A549 (cell line): ENCODE measurements at regions not wholly inside any gene's neighbourhood (a gene's known extent, or its start where the extent isn't known, plus 50 kb on each side); places are given as distances from the start of the nearest gene placed in this dataset.

ENCODE experiments used
- ATAC-seq, 2 experiments: fragments of 200-7000 bp in 1 of 2; fragments of >200 bp in 1 of 2; cut with Nextera tagmentation in 1 of 2; cut with Tn5 transposase in 1 of 2; 3 replicates each; pipeline versions ENCODE4 v1.8.0 to v1.9.1; 2018 to 2020; ENCODE audit warnings: mild to moderate bottlenecking in 1 of 2, moderate library complexity in 1 of 2
- CTCF ChIA-PET: fragments of 300-600 bp; sonication (Branson Sonifier 250); formaldehyde crosslinking; extraction: SDS; loops from one replicate; lab custom pipeline; 2021; ENCODE audit warnings: antibody characterized with exemption, inconsistent platforms; lab: Yijun Ruan, JAX
- POLR2A ChIA-PET: fragments of 350-600 bp; formaldehyde crosslinking; extraction: SDS; loops from one replicate; lab custom pipeline; 2021; ENCODE audit warnings: antibody characterized with exemption, inconsistent platforms; lab: Yijun Ruan, JAX
- DNase-seq, 2 experiments: peaks; one replicate each; pipeline versions ENCODE4 v3.0.0 to v3.0.0-alpha.2; 2011 to 2016; ENCODE audit warnings: low read depth in 1 of 2, low spot score in 1 of 2
- FAIRE-seq: peaks from 2 replicates; lab custom pipeline; 2011; peaks lifted over from hg19 to GRCh38; lab: Jason Lieb, UNC
- H3K27ac ChIP-seq, 2 experiments: fragments of >200 bp; sonication (Bioruptor Twin); formaldehyde crosslinking; 3 replicates each; pipeline ENCODE4 v1.5.1; 2016 to 2017
- H3K4me1 ChIP-seq: fragments of >200 bp; sonication (Bioruptor Twin); formaldehyde crosslinking; 3 replicates; pipeline ENCODE4 v1.6.1; 2016
- H3K4me2 ChIP-seq: fragments of >200 bp; sonication (Bioruptor Twin); formaldehyde crosslinking; 3 replicates; pipeline ENCODE4 v1.6.1; 2016
- H3K4me3 ChIP-seq: fragments of >200 bp; sonication (Bioruptor Twin); formaldehyde crosslinking; 3 replicates; pipeline ENCODE4 v1.5.1; 2016
- H3K9me3 ChIP-seq: fragments of >200 bp; sonication (Bioruptor Twin); formaldehyde crosslinking; 3 replicates; pipeline ENCODE4 v1.6.1; 2016
- BHLHE40 ChIP-seq: IDR thresholded peaks from 2 replicates; pipeline ENCODE4 v1.6.1; 2012; ENCODE audit warnings: low read depth, low read length, inconsistent platforms
- CBX2 ChIP-seq: fragments of 200-600 bp; sonication (generic); IDR thresholded peaks from 2 replicates; pipeline ENCODE4 v1.6.1; 2016; ENCODE audit warnings: low read depth, mild to moderate bottlenecking, borderline replicate concordance
- CTCF ChIP-seq: fragments of >200 bp; sonication (Bioruptor Twin); formaldehyde crosslinking; IDR thresholded peaks from 3 replicates; pipeline ENCODE4 v1.5.1; 2016
- EP300 ChIP-seq, 2 experiments: fragments of >200 bp; sonication (Bioruptor Twin); formaldehyde crosslinking; IDR thresholded peaks; 2 replicates in 1 of 2; 3 replicates in 1 of 2; pipeline ENCODE4 v1.6.1; 2016 to 2017
- HEYL ChIP-seq: fragments of 250-450 bp; sonication (Bioruptor Pico); IDR thresholded peaks from 2 replicates; pipeline ENCODE4 v1.8.0; 2021; ENCODE audit warnings: mild to moderate bottlenecking, moderate library complexity
- HOXB13 ChIP-seq: fragments of 250-450 bp; sonication (Bioruptor Pico); IDR thresholded peaks from 2 replicates; pipeline ENCODE4 v1.5.0; 2020; ENCODE audit warnings: low read depth, mild to moderate bottlenecking, moderate library complexity
- JUN ChIP-seq, 2 experiments: fragments of >200 bp; sonication (Bioruptor Twin); formaldehyde crosslinking; IDR thresholded peaks; 2 replicates in 1 of 2; 3 replicates in 1 of 2; pipeline ENCODE4 v1.6.1; 2016 to 2017
- KDM5A ChIP-seq: fragments of 200-600 bp; sonication (generic); IDR thresholded peaks from 2 replicates; pipeline ENCODE4 v1.6.1; 2016; ENCODE audit warnings: antibody characterized with exemption, mild to moderate bottlenecking
- NPAS2 ChIP-seq: fragments of 250-450 bp; sonication (Bioruptor Pico); IDR thresholded peaks from 2 replicates; pipeline ENCODE4 v1.8.0; 2022; ENCODE audit warnings: mild to moderate bottlenecking, moderate library complexity, borderline replicate concordance
- NR3C1 ChIP-seq: fragments of >200 bp; sonication (Bioruptor Twin); formaldehyde crosslinking; IDR thresholded peaks from 3 replicates; pipeline ENCODE4 v1.6.1; 2017
- POLR2A ChIP-seq: IDR thresholded peaks from 2 replicates; pipeline ENCODE4 v1.6.1; 2012; ENCODE audit warnings: mild to moderate bottlenecking, low read length
- POLR2AphosphoS2 ChIP-seq: conservative IDR thresholded peaks from 2 replicates; pipeline ENCODE4 v1.6.1; 2012; ENCODE audit warnings: low read length, improper control_type of control experiment, inconsistent platforms
- RFX5 ChIP-seq: fragments of 450-650 bp; IDR thresholded peaks from 2 replicates; pipeline ENCODE4 v1.7.1; 2014; ENCODE audit warnings: antibody characterized with exemption, mild to moderate bottlenecking, moderate library complexity
- RNF2 ChIP-seq: fragments of 200-600 bp; sonication (generic); IDR thresholded peaks from 2 replicates; pipeline ENCODE4 v1.6.1; 2016; ENCODE audit warnings: low read depth, mild to moderate bottlenecking, antibody characterized with exemption, moderate library complexity, borderline replicate concordance
- SMC3 ChIP-seq: fragments of >200 bp; sonication (Bioruptor Twin); formaldehyde crosslinking; IDR thresholded peaks from 3 replicates; pipeline ENCODE4 v1.6.1; 2018; ENCODE audit warnings: inconsistent platforms
- SREBF2 ChIP-seq: fragments of 450-650 bp; IDR thresholded peaks from 2 replicates; pipeline ENCODE4 v1.6.1; 2014; ENCODE audit warnings: mild to moderate bottlenecking, moderate library complexity
- TP53 ChIP-seq: fragments of 250-450 bp; sonication (Bioruptor Pico); IDR thresholded peaks from 2 replicates; pipeline ENCODE4 v1.5.0; 2021; ENCODE audit warnings: mild to moderate bottlenecking, moderate library complexity
- ZC3H11A ChIP-seq: fragments of 450-650 bp; IDR thresholded peaks from 2 replicates; pipeline ENCODE4 v1.6.1; 2014; ENCODE audit warnings: antibody characterized with exemption, mild to moderate bottlenecking
- ZFP36 ChIP-seq: fragments of 450-650 bp; IDR thresholded peaks from 2 replicates; pipeline ENCODE4 v1.6.1; 2014; ENCODE audit warnings: borderline replicate concordance; ENCODE audit not compliant: partially characterized antibody
- ZNF302 ChIP-seq: fragments of 250-450 bp; sonication (Bioruptor Pico); IDR thresholded peaks from 2 replicates; pipeline ENCODE4 v1.9.0; 2021; ENCODE audit warnings: inconsistent platforms, mild to moderate bottlenecking, moderate library complexity
- WGBS: methylation state at CpG from one replicate; pipeline ENCODE4 v1.1.6; 2017; ENCODE audit errors: missing lambda C conversion rate; 5-methylcytosine and 5-hydroxymethylcytosine counted together
- TF ChIP-seq, protein P1 (sequence below): IDR thresholded peaks from 2 replicates; pipeline ENCODE4 v1.6.1; 2012
- TF ChIP-seq, protein P2 (sequence below): fragments of 200-600 bp; sonication (generic); IDR thresholded peaks from 2 replicates; pipeline ENCODE4 v1.6.1; 2016; ENCODE audit warnings: antibody characterized with exemption, mild to moderate bottlenecking, moderate library complexity
- TF ChIP-seq, protein P3 (sequence below): fragments of 150-350 bp; IDR thresholded peaks from 2 replicates; pipeline ENCODE4 v1.6.1; 2014; ENCODE audit warnings: low read depth, mild to moderate bottlenecking, low read length
- TF ChIP-seq, protein P4 (sequence below): fragments of >200 bp; sonication (Bioruptor Twin); formaldehyde crosslinking; IDR thresholded peaks from 2 replicates; pipeline ENCODE4 v1.6.1; 2016

- Histone ChIP-seq H3K9me3 (no peaks in the 10 kb centered on the region), H3K4me2 (no peak overlapping the region), H3K4me3 (no peak overlapping the region), H3K4me1 (no peaks in the 10 kb centered on the region), H3K27ac (no peak overlapping the region)
- TF ChIP-seq HEYL (CRISPR knock-in tag) (no peak), NPAS2 (CRISPR knock-in tag) (no peak), TP53 (CRISPR knock-in tag) (no peak), EP300 (IDR thresholded peaks at IDR 0.05) (no peak), CTCF (no peak), NR3C1 (no peak), HOXB13 (no peak), CBX2 (no peak), RFX5 (no peak), ZFP36 (no peak), SREBF2 (no peak), ZC3H11A (no peak), ZNF302 (CRISPR knock-in tag) (no peak), POLR2A (no peak), POLR2AphosphoS2 (no peak), KDM5A (no peak)
- TF ChIP-seq, protein P1, sequence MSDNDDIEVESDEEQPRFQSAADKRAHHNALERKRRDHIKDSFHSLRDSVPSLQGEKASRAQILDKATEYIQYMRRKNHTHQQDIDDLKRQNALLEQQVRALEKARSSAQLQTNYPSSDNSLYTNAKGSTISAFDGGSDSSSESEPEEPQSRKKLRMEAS: no peak
- TF ChIP-seq, protein P2, sequence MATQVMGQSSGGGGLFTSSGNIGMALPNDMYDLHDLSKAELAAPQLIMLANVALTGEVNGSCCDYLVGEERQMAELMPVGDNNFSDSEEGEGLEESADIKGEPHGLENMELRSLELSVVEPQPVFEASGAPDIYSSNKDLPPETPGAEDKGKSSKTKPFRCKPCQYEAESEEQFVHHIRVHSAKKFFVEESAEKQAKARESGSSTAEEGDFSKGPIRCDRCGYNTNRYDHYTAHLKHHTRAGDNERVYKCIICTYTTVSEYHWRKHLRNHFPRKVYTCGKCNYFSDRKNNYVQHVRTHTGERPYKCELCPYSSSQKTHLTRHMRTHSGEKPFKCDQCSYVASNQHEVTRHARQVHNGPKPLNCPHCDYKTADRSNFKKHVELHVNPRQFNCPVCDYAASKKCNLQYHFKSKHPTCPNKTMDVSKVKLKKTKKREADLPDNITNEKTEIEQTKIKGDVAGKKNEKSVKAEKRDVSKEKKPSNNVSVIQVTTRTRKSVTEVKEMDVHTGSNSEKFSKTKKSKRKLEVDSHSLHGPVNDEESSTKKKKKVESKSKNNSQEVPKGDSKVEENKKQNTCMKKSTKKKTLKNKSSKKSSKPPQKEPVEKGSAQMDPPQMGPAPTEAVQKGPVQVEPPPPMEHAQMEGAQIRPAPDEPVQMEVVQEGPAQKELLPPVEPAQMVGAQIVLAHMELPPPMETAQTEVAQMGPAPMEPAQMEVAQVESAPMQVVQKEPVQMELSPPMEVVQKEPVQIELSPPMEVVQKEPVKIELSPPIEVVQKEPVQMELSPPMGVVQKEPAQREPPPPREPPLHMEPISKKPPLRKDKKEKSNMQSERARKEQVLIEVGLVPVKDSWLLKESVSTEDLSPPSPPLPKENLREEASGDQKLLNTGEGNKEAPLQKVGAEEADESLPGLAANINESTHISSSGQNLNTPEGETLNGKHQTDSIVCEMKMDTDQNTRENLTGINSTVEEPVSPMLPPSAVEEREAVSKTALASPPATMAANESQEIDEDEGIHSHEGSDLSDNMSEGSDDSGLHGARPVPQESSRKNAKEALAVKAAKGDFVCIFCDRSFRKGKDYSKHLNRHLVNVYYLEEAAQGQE: no peak
- POLR2A ChIA-PET: no interaction called here
- 1% methylated on average over 3 of the region's 4 CpGs for WGBS
- no peak for DNase-seq
- CTCF ChIA-PET: no interaction called here
- no peak for FAIRE-seq
- ATAC-seq: no peak
Measured at GRCh38 chrX:39214387-39215126, 413.3 kb downstream of the MID1IP1 start.

DNA sequence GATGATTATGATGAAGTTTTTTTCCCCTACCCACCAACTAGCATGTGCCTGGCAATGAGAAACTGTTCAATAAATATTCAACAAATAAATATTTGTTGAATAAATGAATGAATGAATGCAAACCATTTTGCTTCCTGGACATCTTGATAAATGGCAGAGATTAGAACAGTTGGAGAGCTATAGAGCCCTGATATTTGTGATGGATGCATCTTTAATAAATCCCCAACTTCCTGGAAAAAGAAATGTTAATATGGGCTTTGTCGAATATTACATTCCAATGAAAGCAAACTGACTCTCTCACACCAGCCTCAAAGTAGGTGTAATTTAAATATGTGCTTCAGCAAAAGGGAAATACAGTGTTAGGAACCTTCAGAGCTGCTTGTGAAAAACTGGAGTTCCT, 419.7 kb downstream of the MID1IP1 start:
- TF ChIP-seq JUN (IDR thresholded peaks at IDR 0.05) (no peak), SMC3 (no peak), RNF2 (no peak), TP53 (CRISPR knock-in tag) (no peak), BHLHE40 (no peak), ZC3H11A (no peak)
- TF ChIP-seq, protein P3, sequence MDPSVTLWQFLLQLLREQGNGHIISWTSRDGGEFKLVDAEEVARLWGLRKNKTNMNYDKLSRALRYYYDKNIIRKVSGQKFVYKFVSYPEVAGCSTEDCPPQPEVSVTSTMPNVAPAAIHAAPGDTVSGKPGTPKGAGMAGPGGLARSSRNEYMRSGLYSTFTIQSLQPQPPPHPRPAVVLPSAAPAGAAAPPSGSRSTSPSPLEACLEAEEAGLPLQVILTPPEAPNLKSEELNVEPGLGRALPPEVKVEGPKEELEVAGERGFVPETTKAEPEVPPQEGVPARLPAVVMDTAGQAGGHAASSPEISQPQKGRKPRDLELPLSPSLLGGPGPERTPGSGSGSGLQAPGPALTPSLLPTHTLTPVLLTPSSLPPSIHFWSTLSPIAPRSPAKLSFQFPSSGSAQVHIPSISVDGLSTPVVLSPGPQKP: no peak
- TF ChIP-seq, protein P4, sequence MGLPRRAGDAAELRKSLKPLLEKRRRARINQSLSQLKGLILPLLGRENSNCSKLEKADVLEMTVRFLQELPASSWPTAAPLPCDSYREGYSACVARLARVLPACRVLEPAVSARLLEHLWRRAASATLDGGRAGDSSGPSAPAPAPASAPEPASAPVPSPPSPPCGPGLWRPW: no peak
- no peaks in the 10 kb centered on the region for H3K4me1 ChIP-seq
- POLR2A ChIA-PET: no interaction called here
- CTCF ChIA-PET: no interaction called here
- H3K9me3 ChIP-seq: no peaks in the 10 kb centered on the region
- FAIRE-seq (no peak), ATAC-seq (no peak), DNase-seq (no peak)
- no peak overlapping the region for H3K27ac ChIP-seq
- no peak overlapping the region for H3K4me3 ChIP-seq
- 6% methylated on average over 1 of the region's 1 CpG for WGBS
- H3K4me2 ChIP-seq: no peak overlapping the region
